Hepatocyte (in vitro differentiated cells): ENCODE measurements at regions not wholly inside any gene's neighbourhood (a gene's known extent, or its start where the extent isn't known, plus 50 kb on each side); places are given as distances from the start of the nearest gene placed in this dataset.

Source experiments
- EZH2 ChIP-seq: fragments of 200-600 bp; sonication (generic); IDR thresholded peaks from 2 replicates; pipeline ENCODE4 v1.6.1; 2016; ENCODE audit warnings: antibody characterized with exemption, mild to moderate bottlenecking, borderline replicate concordance
- EZH2phosphoT487 ChIP-seq: fragments of 200-600 bp; sonication (generic); IDR thresholded peaks from one replicate; pipeline ENCODE4 v1.6.1; 2018; ENCODE audit warnings: antibody characterized with exemption, mild to moderate bottlenecking, low read depth, moderate library complexity; ENCODE audit not compliant: unreplicated experiment, severe bottlenecking
- TF ChIP-seq, protein P1 (sequence below): fragments of 200-600 bp; sonication (generic); IDR thresholded peaks from 2 replicates; pipeline ENCODE4 v1.5.1; 2016; ENCODE audit warnings: antibody characterized with exemption, mild to moderate bottlenecking; ENCODE audit not compliant: poor library complexity

DNA sequence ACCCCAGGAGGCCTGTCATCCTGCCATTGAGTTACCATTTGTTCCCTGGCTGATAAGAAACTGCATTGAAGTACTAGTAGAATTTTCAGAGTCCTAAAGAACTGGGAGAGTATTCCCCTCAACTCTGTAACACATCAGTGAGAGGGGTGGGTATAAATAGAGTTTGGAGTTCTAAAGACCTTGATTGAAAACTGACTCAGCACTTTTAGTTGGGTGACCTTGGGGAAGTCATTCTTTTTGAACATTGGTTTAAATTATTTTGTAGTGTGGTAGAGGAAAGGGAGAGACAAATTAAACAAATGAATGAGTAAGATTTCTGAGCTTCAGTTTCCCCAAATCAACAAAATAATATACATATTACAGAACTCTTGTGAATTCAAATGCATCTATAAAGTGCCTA lies 344.5 kb upstream of the THBS1 start:
- TF ChIP-seq, protein P1, sequence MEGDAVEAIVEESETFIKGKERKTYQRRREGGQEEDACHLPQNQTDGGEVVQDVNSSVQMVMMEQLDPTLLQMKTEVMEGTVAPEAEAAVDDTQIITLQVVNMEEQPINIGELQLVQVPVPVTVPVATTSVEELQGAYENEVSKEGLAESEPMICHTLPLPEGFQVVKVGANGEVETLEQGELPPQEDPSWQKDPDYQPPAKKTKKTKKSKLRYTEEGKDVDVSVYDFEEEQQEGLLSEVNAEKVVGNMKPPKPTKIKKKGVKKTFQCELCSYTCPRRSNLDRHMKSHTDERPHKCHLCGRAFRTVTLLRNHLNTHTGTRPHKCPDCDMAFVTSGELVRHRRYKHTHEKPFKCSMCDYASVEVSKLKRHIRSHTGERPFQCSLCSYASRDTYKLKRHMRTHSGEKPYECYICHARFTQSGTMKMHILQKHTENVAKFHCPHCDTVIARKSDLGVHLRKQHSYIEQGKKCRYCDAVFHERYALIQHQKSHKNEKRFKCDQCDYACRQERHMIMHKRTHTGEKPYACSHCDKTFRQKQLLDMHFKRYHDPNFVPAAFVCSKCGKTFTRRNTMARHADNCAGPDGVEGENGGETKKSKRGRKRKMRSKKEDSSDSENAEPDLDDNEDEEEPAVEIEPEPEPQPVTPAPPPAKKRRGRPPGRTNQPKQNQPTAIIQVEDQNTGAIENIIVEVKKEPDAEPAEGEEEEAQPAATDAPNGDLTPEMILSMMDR: no peak
- no peak for TF ChIP-seq EZH2
- TF ChIP-seq EZH2phosphoT487: no peak
